Mesenchymal stem cell (in vitro differentiated cells and primary cell): ENCODE measurements at regions not wholly inside any gene's neighbourhood (a gene's known extent, or its start where the extent isn't known, plus 50 kb on each side); places are given as distances from the start of the nearest gene placed in this dataset.
A peak's percentile ranks its signal among the peaks of the same experiment; 100 is the strongest.

ENCODE experiments used
- DNase-seq: peaks from one replicate; pipeline ENCODE4 v3.0.0-alpha.2; 2013
- H2AFZ ChIP-seq: one replicate; pipeline ENCODE4 v1.6.1; 2013; ENCODE audit warnings: low read depth, mild to moderate bottlenecking, control low read depth, inconsistent platforms, low read length, moderate library complexity
- H2AK5ac ChIP-seq: 2 replicates; pipeline ENCODE4 v1.6.1; 2013; ENCODE audit warnings: low read length, moderate library complexity, mild to moderate bottlenecking, inconsistent platforms; ENCODE audit not compliant: severe bottlenecking
- H2BK120ac ChIP-seq: one replicate; pipeline ENCODE4 v1.6.1; 2013; ENCODE audit warnings: low read depth, mild to moderate bottlenecking, inconsistent platforms, low read length, moderate library complexity
- H2BK12ac ChIP-seq, 2 experiments: one replicate each; pipeline ENCODE4 v1.6.1; 2013; ENCODE audit warnings: inconsistent platforms in 2 of 2, low read length in 2 of 2, mild to moderate bottlenecking in 2 of 2, moderate library complexity in 2 of 2, control low read depth in 1 of 2
- H2BK15ac ChIP-seq: one replicate; pipeline ENCODE4 v1.6.1; 2013; ENCODE audit warnings: mild to moderate bottlenecking, low read depth, inconsistent platforms; ENCODE audit not compliant: poor library complexity, severe bottlenecking
- H2BK5ac ChIP-seq: 2 replicates; pipeline ENCODE4 v1.6.1; 2013; ENCODE audit warnings: low read depth, mild to moderate bottlenecking, low read length, control low read depth, inconsistent platforms; ENCODE audit not compliant: poor library complexity, severe bottlenecking
- H3K14ac ChIP-seq, 2 experiments: one replicate each; pipeline ENCODE4 v1.6.1; 2013; ENCODE audit warnings: inconsistent platforms in 2 of 2, low read length in 2 of 2, control low read depth in 1 of 2, mild to moderate bottlenecking in 1 of 2, moderate library complexity in 1 of 2
- H3K18ac ChIP-seq, 2 experiments: one replicate each; pipeline ENCODE4 v1.6.1; 2013; ENCODE audit warnings: inconsistent platforms in 2 of 2, low read length in 2 of 2, control low read depth in 1 of 2, low read depth in 1 of 2, mild to moderate bottlenecking in 1 of 2
- H3K23ac ChIP-seq, 2 experiments: one replicate each; pipeline ENCODE4 v1.6.1; 2013; ENCODE audit warnings: inconsistent platforms in 2 of 2, low read length in 2 of 2, mild to moderate bottlenecking in 2 of 2, moderate library complexity in 2 of 2, control low read depth in 1 of 2
- H3K27ac ChIP-seq: 2 replicates; pipeline ENCODE4 v1.5.1; 2013; ENCODE audit warnings: mild to moderate bottlenecking, moderate library complexity, low read length, control low read depth, inconsistent platforms; ENCODE audit not compliant: poor library complexity, severe bottlenecking
- H3K27me3 ChIP-seq, 2 experiments: 2 replicates each; pipeline versions ENCODE4 v1.6.1 to v1.7.0; 2013; ENCODE audit warnings: low read length in 2 of 2, mild to moderate bottlenecking in 2 of 2, moderate library complexity in 2 of 2, control low read depth in 1 of 2, inconsistent platforms in 1 of 2; ENCODE audit not compliant: control insufficient read depth in 1 of 2, insufficient read depth in 1 of 2
- H3K36me3 ChIP-seq, 2 experiments: 2 replicates each; pipeline versions ENCODE4 v1.6.1 to v1.7.0; 2013; ENCODE audit warnings: low read length in 2 of 2, control low read depth in 1 of 2, inconsistent platforms in 1 of 2, low read depth in 1 of 2, mild to moderate bottlenecking in 1 of 2; ENCODE audit not compliant: insufficient read depth in 2 of 2, control insufficient read depth in 1 of 2
- H3K4ac ChIP-seq, 2 experiments: one replicate each; pipeline ENCODE4 v1.6.1; 2013; ENCODE audit warnings: inconsistent platforms in 2 of 2, low read length in 2 of 2, mild to moderate bottlenecking in 2 of 2, moderate library complexity in 2 of 2, control low read depth in 1 of 2, low read depth in 1 of 2
- H3K4me1 ChIP-seq: 2 replicates; pipeline ENCODE4 v1.6.1; 2013; ENCODE audit warnings: low read depth, low read length, control low read depth; ENCODE audit not compliant: control insufficient read depth, insufficient read depth
- H3K4me2 ChIP-seq: 2 replicates; pipeline ENCODE4 v1.6.1; 2013; ENCODE audit warnings: low read length, mild to moderate bottlenecking, inconsistent platforms; ENCODE audit not compliant: poor library complexity, severe bottlenecking
- H3K4me3 ChIP-seq, 2 experiments: 2 replicates each; pipeline versions ENCODE4 v1.5.1 to v1.7.0; 2013; ENCODE audit warnings: low read length in 2 of 2, mild to moderate bottlenecking in 2 of 2, control low read depth in 1 of 2, low read depth in 1 of 2; ENCODE audit not compliant: insufficient read depth in 1 of 2
- H3K79me1 ChIP-seq: replicated peaks from 2 replicates; pipeline ENCODE4 v1.6.1; 2013; ENCODE audit warnings: mild to moderate bottlenecking, control low read depth, low read length, inconsistent platforms; ENCODE audit not compliant: poor library complexity, severe bottlenecking
- H3K9ac ChIP-seq: 2 replicates; pipeline ENCODE4 v1.7.0; 2013; ENCODE audit warnings: mild to moderate bottlenecking, low read length, moderate library complexity
- H3K9me3 ChIP-seq: 2 replicates; pipeline ENCODE4 v1.7.0; 2013; ENCODE audit warnings: mild to moderate bottlenecking, low read length; ENCODE audit not compliant: control insufficient read depth
- H4K8ac ChIP-seq: one replicate; pipeline ENCODE4 v1.6.1; 2013; ENCODE audit warnings: inconsistent platforms, mild to moderate bottlenecking, low read length, moderate library complexity
- H4K91ac ChIP-seq: one replicate; pipeline ENCODE4 v1.6.1; 2013; ENCODE audit warnings: mild to moderate bottlenecking, low read length, inconsistent platforms
- WGBS: methylation state at CpG from one replicate; pipeline ENCODE4 v1.1.7; 2013; ENCODE audit warnings: mixed read lengths; 5-methylcytosine and 5-hydroxymethylcytosine counted together

- Histone ChIP-seq H2BK120ac (no peak overlapping the region), H3K4ac (no peak overlapping the region), H3K18ac (no peak overlapping the region), H2AK5ac (no peak overlapping the region), H3K14ac (no peak overlapping the region), H2BK15ac (no peak overlapping the region), H3K9me3 (no peaks in the 10 kb centered on the region), H3K27me3 (peaks cover 23% of the 10 kb centered on the region in 2 experiments), H3K79me1 (no peaks in the 10 kb centered on the region), H3K23ac (no peak overlapping the region), H3K27ac (no peak overlapping the region), H2BK12ac (no peak overlapping the region), H3K4me3 (no peak overlapping the region), H3K4me1 (peaks cover 1% of the 10 kb centered on the region), H4K8ac (no peak overlapping the region), H3K9ac (no peak overlapping the region), H4K91ac (no peak overlapping the region), H3K4me2 (no peak overlapping the region), H2AFZ (no peak overlapping the region), H2BK5ac (no peak overlapping the region), H3K36me3 (no peaks in the 10 kb centered on the region)
- WGBS: 67% methylated on average over 1 of the region's 1 CpG
- no peak for DNase-seq
Measured at GRCh38 chr7:26066736-26067135, 85.3 kb upstream of the NFE2L3 start.

DNA sequence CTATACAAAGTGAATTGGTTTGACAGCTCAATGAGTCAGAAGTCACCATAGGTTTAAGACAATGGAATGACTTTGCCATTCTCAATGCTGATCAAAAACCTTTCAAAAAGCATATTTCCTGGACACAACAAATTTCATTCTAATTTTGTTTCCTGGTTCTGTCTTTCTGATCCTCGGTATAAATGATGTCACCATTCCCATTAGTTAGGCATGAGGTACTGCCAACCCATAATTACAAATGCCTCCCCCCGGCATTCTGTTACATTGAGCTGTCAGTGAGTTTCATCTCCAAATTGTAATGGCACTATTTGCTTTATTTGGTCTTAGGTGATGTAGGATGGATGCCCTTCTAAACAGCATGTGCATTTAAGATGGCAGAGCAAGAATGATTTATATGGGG lies 81.7 kb upstream of the NFE2L3 start:
- Histone ChIP-seq H3K4me3 (no peak overlapping the region), H4K91ac (no peak overlapping the region), H2AFZ (no peak overlapping the region), H3K14ac (no peak overlapping the region), H3K36me3 (no peaks in the 10 kb centered on the region), H3K27ac (no peak overlapping the region), H3K9me3 (no peaks in the 10 kb centered on the region), H2AK5ac (no peak overlapping the region), H3K9ac (no peak overlapping the region), H3K23ac (no peak overlapping the region), H4K8ac (no peak overlapping the region), H3K27me3 (peaks cover 16 to 17% of the 10 kb centered on the region in 2 experiments), H3K4me1 (no peaks in the 10 kb centered on the region), H2BK5ac (no peak overlapping the region), H2BK15ac (no peak overlapping the region), H2BK12ac (no peak overlapping the region), H3K4me2 (no peak overlapping the region), H3K79me1 (no peaks in the 10 kb centered on the region), H2BK120ac (no peak overlapping the region), H3K4ac (no peak overlapping the region), H3K18ac (no peak overlapping the region)
- DNase-seq: no peak
- 84% methylated on average over 2 of the region's 2 CpGs for WGBS

DNA sequence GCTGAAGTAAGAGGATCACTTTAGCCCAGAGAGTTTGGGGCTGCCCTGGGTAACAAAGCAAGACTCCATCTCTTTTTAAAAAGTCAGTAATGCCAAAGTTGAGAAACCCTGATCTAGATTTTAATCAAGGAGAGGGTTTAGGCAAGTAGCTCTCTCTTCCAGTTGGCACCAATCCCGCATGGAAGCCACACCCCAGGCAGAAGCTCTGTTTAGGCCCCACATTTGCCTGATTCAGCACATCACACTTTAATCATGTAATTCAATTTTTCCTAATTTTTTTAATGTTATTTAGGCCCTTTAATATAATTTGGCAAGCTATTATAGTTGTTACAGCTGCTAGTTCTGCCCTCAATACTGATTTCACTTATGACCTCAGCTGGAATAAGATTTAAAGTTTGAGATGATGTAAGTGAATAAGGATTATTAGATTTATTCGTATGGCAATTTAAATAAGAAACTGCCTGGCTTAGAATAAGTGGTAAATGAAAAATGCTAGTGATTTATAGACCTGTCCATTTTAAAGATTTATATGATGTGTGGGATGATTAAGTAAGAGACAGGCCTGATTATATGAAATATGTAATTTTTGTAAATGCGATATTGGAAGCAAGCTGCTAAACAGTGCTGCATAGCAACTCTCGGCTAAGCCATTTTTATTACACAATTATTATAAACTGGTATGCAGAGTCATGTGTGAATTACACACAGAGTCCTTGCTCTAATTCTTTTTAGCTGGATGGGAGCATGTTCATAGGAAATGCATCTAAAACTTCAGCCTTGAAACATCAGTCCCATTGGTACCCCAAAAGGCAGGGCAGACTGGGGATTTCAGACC lies 80.2 kb upstream of the NFE2L3 start:
- Histone ChIP-seq H2AK5ac (no peak overlapping the region), H3K18ac (no peak overlapping the region), H3K23ac (no peak overlapping the region), H3K14ac (no peak overlapping the region), H2BK120ac (no peak overlapping the region), H3K9me3 (no peaks in the 10 kb centered on the region), H3K79me1 (no peaks in the 10 kb centered on the region), H2AFZ (no peak overlapping the region), H2BK15ac (no peak overlapping the region), H4K91ac (no peak overlapping the region), H3K4me2 (no peak overlapping the region), H3K4ac (no peak overlapping the region), H3K9ac (no peak overlapping the region), H2BK12ac (no peak overlapping the region), H3K27me3 (peaks cover 17 to 20% of the 10 kb centered on the region in 2 experiments), H2BK5ac (no peak overlapping the region), H4K8ac (no peak overlapping the region), H3K36me3 (no peaks in the 10 kb centered on the region), H3K4me1 (no peaks in the 10 kb centered on the region), H3K4me3 (no peak overlapping the region), H3K27ac (no peak overlapping the region)
- DNase-seq: no peak
- WGBS: 94% methylated on average over 2 of the region's 4 CpGs

- Histone ChIP-seq H2BK120ac (no peak overlapping the region), H3K27ac (no peak overlapping the region), H2AK5ac (no peak overlapping the region), H2BK12ac (no peak overlapping the region), H3K9me3 (no peaks in the 10 kb centered on the region), H2BK15ac (no peak overlapping the region), H4K8ac (no peak overlapping the region), H3K79me1 (no peaks in the 10 kb centered on the region), H3K4me2 (no peak overlapping the region), H3K27me3 (peaks cover 17 to 30% of the 10 kb centered on the region in 2 experiments), H3K4me3 (no peak overlapping the region), H3K14ac (no peak overlapping the region), H3K4me1 (no peaks in the 10 kb centered on the region), H2AFZ (peak overlapping the region; percentile 43), H2BK5ac (no peak overlapping the region), H3K9ac (no peak overlapping the region), H3K4ac (no peak overlapping the region), H3K36me3 (no peaks in the 10 kb centered on the region), H4K91ac (no peak overlapping the region), H3K18ac (no peak overlapping the region), H3K23ac (no peak overlapping the region)
- 65% methylated on average over 4 of the region's 4 CpGs for WGBS
- DNase-seq: no peak
Measured at GRCh38 chr7:26073041-26073440, 79.0 kb upstream of the NFE2L3 start.
